Glutamatergic neuron (in vitro differentiated cells): ENCODE measurements at regions not wholly inside any gene's neighbourhood (a gene's known extent, or its start where the extent isn't known, plus 50 kb on each side); places are given as distances from the start of the nearest gene placed in this dataset.
"Not testable (repeated sequence)": the region's sequence is repeated elsewhere in the genome, so short reads cannot be mapped to it uniquely, and the experiment has no call there.

Source experiments
- DNase-seq: peaks from one replicate; pipeline ENCODE4 v3.0.0; 2022
- H3K27ac Mint-ChIP-seq: one replicate; pipeline ENCODE4 v1.8.0; 2020; ENCODE audit warnings: mild to moderate bottlenecking, mixed read lengths, inconsistent platforms; ENCODE audit not compliant: unreplicated experiment
- H3K27me3 Mint-ChIP-seq: one replicate; pipeline ENCODE4 v1.8.0; 2020; ENCODE audit warnings: mild to moderate bottlenecking, moderate library complexity, mixed read lengths, inconsistent platforms; ENCODE audit not compliant: unreplicated experiment
- H3K36me3 Mint-ChIP-seq: one replicate; pipeline ENCODE4 v1.8.0; 2020; ENCODE audit warnings: mild to moderate bottlenecking, mixed read lengths, inconsistent platforms; ENCODE audit not compliant: unreplicated experiment
- H3K4me1 Mint-ChIP-seq: one replicate; pipeline ENCODE4 v1.8.0; 2020; ENCODE audit warnings: mild to moderate bottlenecking, low read depth, mixed read lengths, inconsistent platforms; ENCODE audit not compliant: unreplicated experiment
- H3K4me3 Mint-ChIP-seq: one replicate; pipeline ENCODE4 v1.8.0; 2020; ENCODE audit warnings: mild to moderate bottlenecking, mixed read lengths, inconsistent platforms; ENCODE audit not compliant: unreplicated experiment
- H3K9me3 Mint-ChIP-seq: one replicate; pipeline ENCODE4 v1.8.0; 2020; ENCODE audit warnings: mild to moderate bottlenecking, moderate library complexity, mixed read lengths, inconsistent platforms; ENCODE audit not compliant: unreplicated experiment
- TF ChIP-seq, protein P1 (sequence below): fragments of 200-600 bp; sonication (generic); IDR thresholded peaks from one replicate; pipeline ENCODE4 v1.5.0; 2021; ENCODE audit not compliant: partially characterized antibody, unreplicated experiment

DNA sequence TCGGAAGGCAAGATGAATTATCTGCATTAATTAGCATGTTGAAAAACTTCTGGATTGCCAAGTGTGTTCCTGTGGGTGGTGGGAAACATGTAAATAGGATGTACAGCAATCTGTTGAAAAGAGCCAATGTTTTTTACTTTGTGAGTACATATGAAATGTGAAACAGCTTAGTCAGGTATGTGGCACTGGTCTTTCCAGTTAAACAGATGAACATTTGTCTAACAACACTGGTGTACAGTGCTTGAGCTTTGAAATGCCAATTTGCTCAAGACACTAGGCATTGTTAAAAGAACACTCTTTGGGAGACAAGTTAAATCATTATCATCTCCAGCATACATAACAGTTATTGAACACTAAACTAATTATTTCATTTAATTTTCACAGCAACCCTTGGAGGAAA lies 107.3 kb upstream of the SLC24A2 start:
- TF ChIP-seq, protein P1, sequence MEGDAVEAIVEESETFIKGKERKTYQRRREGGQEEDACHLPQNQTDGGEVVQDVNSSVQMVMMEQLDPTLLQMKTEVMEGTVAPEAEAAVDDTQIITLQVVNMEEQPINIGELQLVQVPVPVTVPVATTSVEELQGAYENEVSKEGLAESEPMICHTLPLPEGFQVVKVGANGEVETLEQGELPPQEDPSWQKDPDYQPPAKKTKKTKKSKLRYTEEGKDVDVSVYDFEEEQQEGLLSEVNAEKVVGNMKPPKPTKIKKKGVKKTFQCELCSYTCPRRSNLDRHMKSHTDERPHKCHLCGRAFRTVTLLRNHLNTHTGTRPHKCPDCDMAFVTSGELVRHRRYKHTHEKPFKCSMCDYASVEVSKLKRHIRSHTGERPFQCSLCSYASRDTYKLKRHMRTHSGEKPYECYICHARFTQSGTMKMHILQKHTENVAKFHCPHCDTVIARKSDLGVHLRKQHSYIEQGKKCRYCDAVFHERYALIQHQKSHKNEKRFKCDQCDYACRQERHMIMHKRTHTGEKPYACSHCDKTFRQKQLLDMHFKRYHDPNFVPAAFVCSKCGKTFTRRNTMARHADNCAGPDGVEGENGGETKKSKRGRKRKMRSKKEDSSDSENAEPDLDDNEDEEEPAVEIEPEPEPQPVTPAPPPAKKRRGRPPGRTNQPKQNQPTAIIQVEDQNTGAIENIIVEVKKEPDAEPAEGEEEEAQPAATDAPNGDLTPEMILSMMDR: no peak
- Mint-ChIP-seq H3K27ac (no peak overlapping the region), H3K4me3 (no peak overlapping the region), H3K4me1 (peaks cover 2% of the 10 kb centered on the region), H3K9me3 (no peaks in the 10 kb centered on the region), H3K36me3 (no peaks in the 10 kb centered on the region), H3K27me3 (no peaks in the 10 kb centered on the region)
- no peak for DNase-seq

DNA sequence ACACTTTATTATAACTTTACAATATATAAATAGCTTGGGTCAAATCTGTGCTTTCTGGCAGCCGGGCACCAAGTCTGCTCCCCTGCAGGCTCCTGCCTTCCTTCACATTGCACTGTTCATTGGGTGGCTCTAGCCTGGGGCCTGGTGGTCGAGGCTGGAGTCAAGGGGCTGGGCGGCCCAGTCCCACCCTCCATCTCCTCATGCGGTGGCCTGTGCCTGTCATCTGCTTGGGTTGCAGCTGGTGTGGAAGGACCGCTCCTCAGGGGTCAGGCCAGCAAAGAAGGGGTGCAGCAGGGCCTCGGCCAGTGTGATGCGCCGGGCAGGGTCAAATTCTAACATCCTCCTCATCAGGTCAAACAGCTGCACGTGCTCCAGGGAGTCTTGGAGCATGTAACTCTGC lies 106.7 kb upstream of the SLC24A2 start:
- DNase-seq, H3K36me3 Mint-ChIP-seq, H3K4me3 Mint-ChIP-seq, H3K27ac Mint-ChIP-seq, H3K27me3 Mint-ChIP-seq, H3K4me1 Mint-ChIP-seq, H3K9me3 Mint-ChIP-seq: not testable (repeated sequence)

GRCh38 chr9:19895006-19895405 lies 106.2 kb upstream of the SLC24A2 start:
- Mint-ChIP-seq H3K27me3 (no peaks in the 10 kb centered on the region), H3K36me3 (no peaks in the 10 kb centered on the region), H3K4me3 (no peak overlapping the region), H3K4me1 (peaks cover 2% of the 10 kb centered on the region), H3K27ac (no peak overlapping the region), H3K9me3 (no peaks in the 10 kb centered on the region)
- DNase-seq: no peak
- TF ChIP-seq, protein P1: no peak

DNA sequence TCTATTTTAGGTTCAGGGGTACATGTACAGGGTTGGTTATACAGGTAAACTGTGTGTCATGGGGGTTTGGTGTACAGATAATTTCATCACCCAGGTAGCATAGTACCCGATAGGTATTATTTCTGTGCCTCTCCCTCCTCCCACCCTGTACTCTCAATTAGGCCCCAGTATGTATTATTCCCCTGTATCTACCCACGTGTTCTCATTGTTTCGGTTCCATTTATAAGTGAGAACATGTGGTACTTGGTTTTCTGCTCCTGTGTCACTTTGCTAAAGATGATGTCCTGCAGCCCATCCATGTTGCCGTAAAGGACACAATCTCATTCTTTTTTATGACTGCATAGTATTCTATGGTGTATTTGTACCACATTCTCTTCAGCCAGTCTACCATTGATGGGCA lies 96.8 kb upstream of the SLC24A2 start:
- H3K36me3 Mint-ChIP-seq: peaks cover 3% of the 10 kb centered on the region
- H3K4me1 Mint-ChIP-seq: no peaks in the 10 kb centered on the region
- H3K4me3 Mint-ChIP-seq: no peak overlapping the region
- H3K27ac Mint-ChIP-seq: no peak overlapping the region
- H3K9me3 Mint-ChIP-seq: peaks cover 2% of the 10 kb centered on the region
- DNase-seq: no peak
- H3K27me3 Mint-ChIP-seq: no peaks in the 10 kb centered on the region
- TF ChIP-seq, protein P1: no peak

DNA sequence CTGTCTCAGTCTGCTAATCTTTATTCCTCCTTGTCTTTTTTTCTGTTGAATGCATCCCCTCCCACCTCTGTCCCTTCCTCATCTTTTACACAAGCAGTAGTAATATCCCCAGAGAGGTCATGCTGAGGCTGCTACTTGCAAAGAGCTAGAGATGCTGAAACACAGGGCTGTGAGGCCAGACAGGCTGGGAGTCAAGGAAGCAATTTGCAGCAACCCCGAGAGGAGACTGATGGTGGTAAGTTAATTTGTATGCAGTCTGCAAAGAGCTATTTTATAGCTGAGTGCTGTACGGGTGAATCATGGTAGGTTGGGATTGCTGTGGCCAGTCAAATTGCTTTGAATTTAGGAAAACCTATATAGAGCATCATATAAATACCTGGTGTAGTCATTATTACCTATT lies 90.2 kb upstream of the SLC24A2 start:
- H3K4me3 Mint-ChIP-seq: no peak overlapping the region
- no peaks in the 10 kb centered on the region for H3K4me1 Mint-ChIP-seq
- no peaks in the 10 kb centered on the region for H3K36me3 Mint-ChIP-seq
- TF ChIP-seq, protein P1: no peak
- peak; percentile 24 for DNase-seq
- no peak overlapping the region for H3K27ac Mint-ChIP-seq
- no peaks in the 10 kb centered on the region for H3K27me3 Mint-ChIP-seq
- H3K9me3 Mint-ChIP-seq: no peaks in the 10 kb centered on the region
